ENCODE measurements at regions not wholly inside any gene's neighbourhood (a gene's known extent, or its start where the extent isn't known, plus 50 kb on each side); places are given as distances from the start of the nearest gene placed in this dataset.

DNA sequence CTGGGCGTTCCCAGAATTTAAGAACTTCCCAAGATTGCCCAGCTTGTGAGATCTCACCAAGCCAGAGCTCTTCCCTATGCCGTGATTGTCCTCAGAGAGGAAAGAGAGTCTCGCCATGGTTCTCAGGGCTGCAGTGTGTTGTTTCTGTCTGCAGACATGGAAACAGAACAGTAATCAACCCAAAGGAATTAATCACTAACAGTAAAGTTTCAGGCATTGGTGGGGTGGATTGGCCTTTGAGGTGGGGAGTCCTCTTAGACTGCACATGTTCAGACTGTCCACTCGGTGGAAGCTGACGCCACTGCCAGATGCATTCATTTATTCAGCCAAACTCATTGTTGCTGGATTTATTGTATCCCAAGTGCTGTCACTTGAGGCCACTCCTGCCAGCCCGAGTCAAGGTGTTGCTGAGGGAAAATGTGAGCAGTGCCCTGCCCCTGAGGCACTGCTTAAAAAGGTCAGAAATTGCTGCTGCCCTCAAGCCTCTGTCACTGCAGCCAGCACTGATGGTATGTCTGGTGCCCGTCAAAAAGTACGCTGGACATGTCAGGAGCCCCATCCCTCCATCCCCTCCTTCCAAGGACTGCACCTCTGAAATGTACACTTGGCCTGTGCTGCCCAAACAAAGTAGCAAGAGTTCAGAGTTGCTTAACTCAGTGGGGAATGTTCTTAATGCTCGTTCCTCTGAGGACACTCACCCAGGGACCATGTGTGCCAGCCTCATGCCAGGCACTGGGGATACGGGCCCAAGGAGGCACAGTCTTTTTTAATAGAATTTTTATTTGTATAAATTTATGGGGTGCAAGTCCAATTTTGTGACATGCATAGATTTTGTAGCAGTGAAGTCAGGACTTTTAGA, 201.0 kb downstream of the GLI2 start:
- TF ChIP-seq, protein P1, sequence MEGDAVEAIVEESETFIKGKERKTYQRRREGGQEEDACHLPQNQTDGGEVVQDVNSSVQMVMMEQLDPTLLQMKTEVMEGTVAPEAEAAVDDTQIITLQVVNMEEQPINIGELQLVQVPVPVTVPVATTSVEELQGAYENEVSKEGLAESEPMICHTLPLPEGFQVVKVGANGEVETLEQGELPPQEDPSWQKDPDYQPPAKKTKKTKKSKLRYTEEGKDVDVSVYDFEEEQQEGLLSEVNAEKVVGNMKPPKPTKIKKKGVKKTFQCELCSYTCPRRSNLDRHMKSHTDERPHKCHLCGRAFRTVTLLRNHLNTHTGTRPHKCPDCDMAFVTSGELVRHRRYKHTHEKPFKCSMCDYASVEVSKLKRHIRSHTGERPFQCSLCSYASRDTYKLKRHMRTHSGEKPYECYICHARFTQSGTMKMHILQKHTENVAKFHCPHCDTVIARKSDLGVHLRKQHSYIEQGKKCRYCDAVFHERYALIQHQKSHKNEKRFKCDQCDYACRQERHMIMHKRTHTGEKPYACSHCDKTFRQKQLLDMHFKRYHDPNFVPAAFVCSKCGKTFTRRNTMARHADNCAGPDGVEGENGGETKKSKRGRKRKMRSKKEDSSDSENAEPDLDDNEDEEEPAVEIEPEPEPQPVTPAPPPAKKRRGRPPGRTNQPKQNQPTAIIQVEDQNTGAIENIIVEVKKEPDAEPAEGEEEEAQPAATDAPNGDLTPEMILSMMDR (conservative IDR thresholded peaks at IDR 0.05 in 1 of 2, IDR thresholded peaks at IDR 0.05 in 1 of 2; ENCODE audit: extremely low read depth in 1 of 2, insufficient read depth in 1 of 2, low read depth in 1 of 2, low read length in 2 of 2) = no peak
- no peak for TF ChIP-seq EZH2 (IDR thresholded peaks at IDR 0.05; ENCODE audit: borderline replicate concordance, low read length)

Data from mammary epithelial cell (primary cell).